Body of pancreas (tissue), 4 donors: ENCODE measurements at regions not wholly inside any gene's neighbourhood (a gene's known extent, or its start where the extent isn't known, plus 50 kb on each side); places are given as distances from the start of the nearest gene placed in this dataset.

Experiments
- POLR2A ChIP-seq, 3 donors: fragments of 450-650 bp; IDR thresholded peaks; one replicate each; pipeline ENCODE4 v1.6.1; 2016; ENCODE audit warnings: antibody characterized with exemption in 3 of 3, mild to moderate bottlenecking in 2 of 3
- TF ChIP-seq, protein P1 (sequence below), 7 experiments: fragments of 450-650 bp in 4 of 7; fragments of 200-600 bp in 3 of 7; sonication (generic) in 3 of 7; IDR thresholded peaks; one replicate each; pipeline ENCODE4 v1.5.1; 2016 to 2019; ENCODE audit warnings: antibody characterized with exemption in 7 of 7

DNA sequence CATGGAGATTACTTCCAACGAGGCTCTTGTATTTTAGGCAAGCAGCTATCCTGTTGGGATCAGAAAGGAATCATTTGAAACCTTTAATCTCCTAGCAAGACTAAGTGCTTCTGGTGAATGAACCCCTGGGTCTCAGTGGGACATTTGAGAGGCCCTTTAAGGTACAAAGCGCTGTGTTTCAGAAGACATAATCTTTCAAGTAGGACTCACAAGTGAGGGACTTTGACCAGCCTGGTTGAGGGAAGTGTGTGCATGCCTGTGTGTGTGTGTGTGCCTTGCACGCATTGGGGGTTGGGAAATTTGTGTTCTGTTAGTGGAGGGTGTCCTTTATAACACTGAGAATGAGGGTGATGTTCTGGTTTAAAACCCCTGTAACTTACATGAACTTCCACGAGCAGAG is 64.4 kb upstream of the KCNG1 start:
- TF ChIP-seq, protein P1, sequence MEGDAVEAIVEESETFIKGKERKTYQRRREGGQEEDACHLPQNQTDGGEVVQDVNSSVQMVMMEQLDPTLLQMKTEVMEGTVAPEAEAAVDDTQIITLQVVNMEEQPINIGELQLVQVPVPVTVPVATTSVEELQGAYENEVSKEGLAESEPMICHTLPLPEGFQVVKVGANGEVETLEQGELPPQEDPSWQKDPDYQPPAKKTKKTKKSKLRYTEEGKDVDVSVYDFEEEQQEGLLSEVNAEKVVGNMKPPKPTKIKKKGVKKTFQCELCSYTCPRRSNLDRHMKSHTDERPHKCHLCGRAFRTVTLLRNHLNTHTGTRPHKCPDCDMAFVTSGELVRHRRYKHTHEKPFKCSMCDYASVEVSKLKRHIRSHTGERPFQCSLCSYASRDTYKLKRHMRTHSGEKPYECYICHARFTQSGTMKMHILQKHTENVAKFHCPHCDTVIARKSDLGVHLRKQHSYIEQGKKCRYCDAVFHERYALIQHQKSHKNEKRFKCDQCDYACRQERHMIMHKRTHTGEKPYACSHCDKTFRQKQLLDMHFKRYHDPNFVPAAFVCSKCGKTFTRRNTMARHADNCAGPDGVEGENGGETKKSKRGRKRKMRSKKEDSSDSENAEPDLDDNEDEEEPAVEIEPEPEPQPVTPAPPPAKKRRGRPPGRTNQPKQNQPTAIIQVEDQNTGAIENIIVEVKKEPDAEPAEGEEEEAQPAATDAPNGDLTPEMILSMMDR (IDR thresholded peaks at IDR 0.05) = no peak
- no peak for TF ChIP-seq POLR2A (IDR thresholded peaks at IDR 0.05)
